ENCODE measurements at regions not wholly inside any gene's neighbourhood (a gene's known extent, or its start where the extent isn't known, plus 50 kb on each side); places are given as distances from the start of the nearest gene placed in this dataset.

DNA sequence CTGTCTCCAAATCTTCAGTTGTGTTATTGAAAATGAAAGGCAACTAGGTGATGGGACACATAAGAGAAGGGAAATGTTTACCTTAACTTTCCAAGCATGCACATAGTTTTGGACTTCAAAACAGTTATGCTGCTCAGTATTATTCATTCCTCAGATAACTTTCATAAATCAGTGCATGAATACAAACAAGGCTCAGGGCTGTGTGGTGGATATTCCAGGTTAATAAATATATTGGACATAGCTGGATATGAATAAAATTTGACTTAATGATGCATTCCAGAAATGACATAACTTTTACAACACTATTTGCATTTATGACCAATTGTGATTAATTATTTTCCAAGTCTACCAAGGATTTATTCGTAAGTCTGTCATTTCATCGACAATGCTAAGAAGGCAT is 301.2 kb upstream of the ZNF804A start:
- TF ChIP-seq, protein P1, sequence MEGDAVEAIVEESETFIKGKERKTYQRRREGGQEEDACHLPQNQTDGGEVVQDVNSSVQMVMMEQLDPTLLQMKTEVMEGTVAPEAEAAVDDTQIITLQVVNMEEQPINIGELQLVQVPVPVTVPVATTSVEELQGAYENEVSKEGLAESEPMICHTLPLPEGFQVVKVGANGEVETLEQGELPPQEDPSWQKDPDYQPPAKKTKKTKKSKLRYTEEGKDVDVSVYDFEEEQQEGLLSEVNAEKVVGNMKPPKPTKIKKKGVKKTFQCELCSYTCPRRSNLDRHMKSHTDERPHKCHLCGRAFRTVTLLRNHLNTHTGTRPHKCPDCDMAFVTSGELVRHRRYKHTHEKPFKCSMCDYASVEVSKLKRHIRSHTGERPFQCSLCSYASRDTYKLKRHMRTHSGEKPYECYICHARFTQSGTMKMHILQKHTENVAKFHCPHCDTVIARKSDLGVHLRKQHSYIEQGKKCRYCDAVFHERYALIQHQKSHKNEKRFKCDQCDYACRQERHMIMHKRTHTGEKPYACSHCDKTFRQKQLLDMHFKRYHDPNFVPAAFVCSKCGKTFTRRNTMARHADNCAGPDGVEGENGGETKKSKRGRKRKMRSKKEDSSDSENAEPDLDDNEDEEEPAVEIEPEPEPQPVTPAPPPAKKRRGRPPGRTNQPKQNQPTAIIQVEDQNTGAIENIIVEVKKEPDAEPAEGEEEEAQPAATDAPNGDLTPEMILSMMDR (IDR thresholded peaks at IDR 0.05) = no peak
- TF ChIP-seq POLR2A (IDR thresholded peaks at IDR 0.05) = no peak
- no peak for TF ChIP-seq POLR2AphosphoS5 (IDR thresholded peaks at IDR 0.05; ENCODE audit: insufficient read depth in 1 of 2, low read depth in 1 of 2)

Measured in vagina (tissue), 2 donors.